Neural cell (in vitro differentiated cells): ENCODE measurements at regions not wholly inside any gene's neighbourhood (a gene's known extent, or its start where the extent isn't known, plus 50 kb on each side); places are given as distances from the start of the nearest gene placed in this dataset.

ENCODE experiments used
- H2AFZ ChIP-seq: fragments of 200-600, 300-800 bp; sonication (generic), shearing (Covaris generic); 2 replicates; pipeline ENCODE4 v1.6.0; 2014; ENCODE audit warnings: low read depth, mild to moderate bottlenecking, antibody characterized with exemption, low read length, moderate library complexity
- H3F3A ChIP-seq: fragments of 200-600 bp; shearing (Covaris generic); 2 replicates; pipeline ENCODE4 v1.6.1; 2016; ENCODE audit warnings: mild to moderate bottlenecking, moderate library complexity, mixed read lengths, antibody characterized with exemption, low read length; ENCODE audit not compliant: insufficient read depth, poor library complexity, severe bottlenecking
- H3K27ac ChIP-seq: fragments of 200-600, 300-800 bp; sonication (generic), shearing (Covaris generic); 2 replicates; pipeline ENCODE4 v1.5.1; 2014; ENCODE audit warnings: mild to moderate bottlenecking, low read length, moderate library complexity
- H3K27me3 ChIP-seq: fragments of 300-800, 200-600 bp; sonication (generic), shearing (Covaris generic); 2 replicates; pipeline ENCODE4 v1.6.0; 2014; ENCODE audit warnings: mild to moderate bottlenecking, low read depth, low read length, moderate library complexity; ENCODE audit not compliant: insufficient read depth
- H3K36me3 ChIP-seq: fragments of 300-800, 200-600 bp; sonication (generic), shearing (Covaris generic); 2 replicates; pipeline ENCODE4 v1.5.1; 2014; ENCODE audit warnings: mild to moderate bottlenecking, antibody characterized with exemption, low read length, moderate library complexity; ENCODE audit not compliant: insufficient read depth
- H3K4me2 ChIP-seq: fragments of 300-800, 200-600 bp; sonication (generic), shearing (Covaris generic); 2 replicates; pipeline ENCODE4 v1.6.0; 2014; ENCODE audit warnings: mild to moderate bottlenecking, low read length
- H3K4me3 ChIP-seq: fragments of 300-800, 200-600 bp; sonication (generic), shearing (Covaris generic); 2 replicates; pipeline ENCODE4 v1.5.1; 2014; ENCODE audit warnings: mild to moderate bottlenecking, low read length, moderate library complexity
- H3K79me2 ChIP-seq: fragments of 200-600 bp; shearing (Covaris generic); replicated peaks from 2 replicates; pipeline ENCODE4 v1.6.0; 2014; ENCODE audit warnings: mild to moderate bottlenecking, low read length, moderate library complexity; ENCODE audit not compliant: insufficient read depth
- H3K9ac ChIP-seq: fragments of 300-800, 200-600 bp; sonication (generic), shearing (Covaris generic); 2 replicates; pipeline ENCODE4 v1.6.1; 2016; ENCODE audit warnings: mild to moderate bottlenecking, low read length, mixed read lengths
- H3K9me2 ChIP-seq: fragments of 200-600 bp; shearing (Covaris generic); 2 replicates; pipeline ENCODE4 v1.6.1; 2016; ENCODE audit warnings: mild to moderate bottlenecking, low read length, mixed read lengths; ENCODE audit not compliant: insufficient read depth
- H3K9me3 ChIP-seq: fragments of 200-600, 300-800 bp; sonication (generic), shearing (Covaris generic); 2 replicates; pipeline ENCODE4 v1.6.1; 2016; ENCODE audit warnings: mild to moderate bottlenecking, mixed run types, low read length, moderate library complexity, mixed read lengths
- H4K20me1 ChIP-seq: fragments of 200-600 bp; shearing (Covaris generic); 2 replicates; pipeline ENCODE4 v1.6.1; 2016; ENCODE audit warnings: mild to moderate bottlenecking, mixed run types; ENCODE audit not compliant: insufficient read depth
- CTCF ChIP-seq: fragments of 450-650 bp; IDR thresholded peaks from 2 replicates; pipeline ENCODE4 v1.5.1; 2014; ENCODE audit warnings: antibody characterized with exemption, mild to moderate bottlenecking, moderate library complexity; ENCODE audit not compliant: poor library complexity, severe bottlenecking
- EP300 ChIP-seq: fragments of 450-650 bp; conservative IDR thresholded peaks from 2 replicates; pipeline ENCODE4 v1.6.1; 2014; ENCODE audit warnings: antibody characterized with exemption, mild to moderate bottlenecking, moderate library complexity; ENCODE audit not compliant: poor library complexity, severe bottlenecking
- EZH2 ChIP-seq: fragments of 200-600, 300-800 bp; shearing (Covaris generic), sonication (generic); IDR thresholded peaks from 2 replicates; pipeline ENCODE4 v1.6.1; 2014; ENCODE audit warnings: antibody characterized with exemption, low read length, borderline replicate concordance, mild to moderate bottlenecking; ENCODE audit not compliant: insufficient read depth, poor library complexity, severe bottlenecking
- MXI1 ChIP-seq: fragments of 450-650 bp; conservative IDR thresholded peaks from 2 replicates; pipeline ENCODE4 v1.6.1; 2014; ENCODE audit warnings: antibody characterized with exemption, mild to moderate bottlenecking; ENCODE audit not compliant: poor library complexity, severe bottlenecking
- POLR2AphosphoS5 ChIP-seq: IDR thresholded peaks from 2 replicates; pipeline ENCODE4 v1.6.1; 2012
- RAD21 ChIP-seq: fragments of 450-650 bp; conservative IDR thresholded peaks from 2 replicates; pipeline ENCODE4 v1.6.1; 2014; ENCODE audit warnings: antibody characterized with exemption, mild to moderate bottlenecking, moderate library complexity
- REST ChIP-seq: IDR thresholded peaks from 2 replicates; pipeline ENCODE4 v1.6.1; 2012; ENCODE audit warnings: borderline replicate concordance
- SMC3 ChIP-seq: fragments of 450-650 bp; conservative IDR thresholded peaks from 2 replicates; pipeline ENCODE4 v1.6.1; 2014; ENCODE audit warnings: antibody characterized with exemption, mild to moderate bottlenecking, moderate library complexity; ENCODE audit not compliant: poor library complexity
- TAF1 ChIP-seq: IDR thresholded peaks from 2 replicates; pipeline ENCODE4 v1.6.1; 2012; ENCODE audit warnings: low read depth

GRCh38 chr3:153513236-153513635 lies 351.2 kb downstream of the RAP2B start:
- no peak overlapping the region for H3K27ac ChIP-seq
- no peaks in the 10 kb centered on the region for H4K20me1 ChIP-seq
- H3K36me3 ChIP-seq: no peaks in the 10 kb centered on the region
- H3F3A ChIP-seq: no peaks in the 10 kb centered on the region
- no peaks in the 10 kb centered on the region for H3K79me2 ChIP-seq
- no peaks in the 10 kb centered on the region for H3K9me2 ChIP-seq
- H3K4me2 ChIP-seq: no peak overlapping the region
- no peak overlapping the region for H2AFZ ChIP-seq
- no peak overlapping the region for H3K4me3 ChIP-seq
- H3K9ac ChIP-seq: no peak overlapping the region
- no peaks in the 10 kb centered on the region for H3K27me3 ChIP-seq
- peaks cover 1% of the 10 kb centered on the region for H3K9me3 ChIP-seq
- TF ChIP-seq MXI1 (no peak), EP300 (no peak)

GRCh38 chr3:153528473-153528872 lies 366.4 kb downstream of the RAP2B start:
- TF ChIP-seq TAF1 (no peak), REST (no peak), RAD21 (no peak), POLR2AphosphoS5 (no peak), EP300 (no peak), EZH2 (no peak)
- no peaks in the 10 kb centered on the region for H4K20me1 ChIP-seq
- H3K27ac ChIP-seq: no peak overlapping the region
- H3F3A ChIP-seq: no peaks in the 10 kb centered on the region
- no peaks in the 10 kb centered on the region for H3K27me3 ChIP-seq
- H3K36me3 ChIP-seq: no peaks in the 10 kb centered on the region
- H3K79me2 ChIP-seq: no peaks in the 10 kb centered on the region
- no peak overlapping the region for H3K4me2 ChIP-seq
- no peaks in the 10 kb centered on the region for H3K9me3 ChIP-seq
- H3K9me2 ChIP-seq: no peaks in the 10 kb centered on the region
- no peak overlapping the region for H3K4me3 ChIP-seq
- no peak overlapping the region for H3K9ac ChIP-seq
- H2AFZ ChIP-seq: no peak overlapping the region

GRCh38 chr3:153539263-153539662 lies 377.2 kb downstream of the RAP2B start:
- Histone ChIP-seq H3K9me2 (no peaks in the 10 kb centered on the region), H3K4me3 (no peak overlapping the region), H3K79me2 (no peaks in the 10 kb centered on the region)

More at GRCh38 chr3:153539263-153539662, 377.2 kb downstream of the RAP2B start:
- no peaks in the 10 kb centered on the region for H3K9me3 ChIP-seq
- H3K36me3 ChIP-seq: no peaks in the 10 kb centered on the region
- H3K27me3 ChIP-seq: no peaks in the 10 kb centered on the region
- TF ChIP-seq MXI1 (no peak), SMC3 (no peak), EZH2 (no peak), POLR2AphosphoS5 (no peak), CTCF (no peak), RAD21 (no peak), EP300 (no peak), REST (no peak), TAF1 (no peak)
- H3K9ac ChIP-seq: no peak overlapping the region
- no peaks in the 10 kb centered on the region for H3F3A ChIP-seq
- H2AFZ ChIP-seq: no peak overlapping the region
- H4K20me1 ChIP-seq: no peaks in the 10 kb centered on the region
- H3K4me2 ChIP-seq: no peak overlapping the region
- H3K27ac ChIP-seq: no peak overlapping the region
